NCI-H2029 treated with DMSO at 0.1 percent for 48 hours (cell line): ENCODE measurements at regions not wholly inside any gene's neighbourhood (a gene's known extent, or its start where the extent isn't known, plus 50 kb on each side); places are given as distances from the start of the nearest gene placed in this dataset.

Experiments used
- DNase-seq: peaks from one replicate; lab custom pipeline; 2025; lab: John Stamatoyannopoulos, UW

DNA sequence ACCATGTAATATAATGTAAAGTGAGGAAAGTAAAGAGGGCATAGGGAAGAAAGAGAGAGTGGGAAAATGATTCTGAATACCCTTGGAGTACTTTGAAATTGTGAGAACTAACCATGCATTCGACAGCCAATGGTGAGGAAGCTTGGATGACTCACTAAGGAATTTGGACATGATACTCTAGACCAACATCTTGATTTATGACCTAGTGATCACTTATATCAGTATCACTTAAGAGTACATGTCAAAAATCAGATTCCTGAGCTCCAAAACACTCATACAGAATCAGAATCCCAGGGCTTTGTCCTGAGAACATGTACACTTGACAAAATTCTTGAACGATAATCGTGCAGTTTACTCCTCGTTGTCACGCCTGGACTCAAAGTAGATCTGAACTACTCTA is 1899.8 kb upstream of the PIK3C3 start:
- no peak for DNase-seq

DNA sequence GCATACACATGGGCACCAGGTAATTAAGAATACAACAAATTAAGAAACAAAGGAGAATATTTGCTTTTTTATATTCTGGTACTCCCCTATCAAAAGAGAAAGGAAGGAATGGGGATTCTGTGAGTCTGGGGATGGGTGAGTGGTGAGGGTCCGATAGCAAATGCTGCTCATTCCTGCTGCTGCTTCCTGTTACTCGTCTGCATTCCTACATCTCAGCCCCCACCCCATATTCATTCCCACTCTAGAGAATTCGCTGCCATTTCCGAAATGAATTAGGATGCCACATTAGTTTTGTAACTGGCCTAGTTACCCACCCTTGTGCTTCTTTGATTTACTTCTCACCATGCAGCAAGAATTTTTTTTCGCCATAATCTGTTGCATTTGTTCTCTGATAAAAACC is 1905.3 kb upstream of the PIK3C3 start:
- DNase-seq = no peak

DNA sequence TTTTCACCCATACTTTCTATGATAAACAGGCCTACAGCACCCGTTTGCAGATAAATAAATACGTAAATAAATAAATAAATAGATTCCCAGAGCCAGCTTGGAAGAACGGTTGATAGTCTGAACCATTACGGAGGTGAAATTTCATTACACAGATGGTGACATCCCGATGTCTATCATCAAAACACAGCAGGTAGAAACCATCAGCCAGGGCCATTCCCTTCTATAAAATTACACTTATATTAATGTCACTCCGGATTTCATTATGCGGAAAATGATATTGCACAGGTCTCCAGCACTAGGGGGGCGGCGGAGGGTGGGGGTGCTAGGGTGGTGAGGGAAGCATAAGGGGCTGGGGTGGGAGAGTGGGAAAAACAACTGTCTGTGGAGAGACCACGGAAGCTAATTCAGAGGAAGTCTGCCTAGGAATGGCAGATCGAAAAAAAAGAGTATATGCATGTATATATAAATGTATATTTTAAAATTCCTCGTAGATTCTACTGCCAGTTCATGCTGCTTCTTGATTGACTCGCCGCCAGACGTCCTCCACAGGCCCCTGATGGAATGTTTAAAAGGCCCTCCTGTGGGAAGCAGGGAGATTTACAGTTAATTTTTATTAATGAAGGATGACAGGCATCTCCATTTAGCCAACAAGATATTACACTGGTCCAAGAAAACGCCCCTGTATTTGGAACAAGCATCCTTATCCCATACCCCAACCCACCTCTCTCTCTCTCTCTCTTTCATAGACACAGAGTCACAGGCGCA is 1906.0 kb upstream of the PIK3C3 start:
- no peak for DNase-seq

DNA sequence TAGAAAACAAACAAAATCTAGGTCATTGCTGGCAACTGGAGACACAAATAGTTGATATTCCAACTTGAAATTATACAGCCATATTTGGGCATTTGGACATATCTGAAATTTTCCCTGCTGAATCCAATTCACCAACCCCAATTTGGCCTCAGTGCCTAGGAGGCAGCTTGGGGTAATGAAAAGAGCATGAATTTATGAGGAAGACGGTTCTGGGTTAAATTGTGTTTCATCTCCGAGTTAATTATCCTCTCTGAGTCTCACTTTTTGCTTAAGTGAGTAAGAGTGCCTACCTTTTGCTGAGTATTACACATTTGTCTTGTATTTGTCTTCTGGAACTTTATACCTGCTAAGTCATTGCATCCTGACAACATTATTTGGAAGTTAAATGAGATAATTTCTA is 1906.8 kb upstream of the PIK3C3 start:
- DNase-seq = no peak

DNA sequence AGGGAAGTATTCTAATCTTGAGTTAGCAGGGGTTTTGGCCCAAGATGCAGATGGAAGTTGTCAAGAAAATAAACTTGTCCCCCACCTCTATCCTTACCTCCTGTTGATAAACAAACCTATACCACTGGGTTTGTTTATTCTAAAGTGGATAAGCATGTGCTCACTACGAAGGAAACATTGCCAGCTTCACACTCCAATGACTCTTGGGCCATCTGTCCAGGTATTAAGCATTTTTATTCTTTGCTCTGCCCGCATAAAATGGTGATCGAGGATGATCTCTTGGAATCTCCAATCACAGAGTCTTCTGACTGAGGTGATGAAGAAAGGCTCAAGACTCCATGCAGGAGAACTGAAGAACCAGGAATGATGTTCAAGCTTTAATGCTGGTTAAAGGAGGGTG is 1908.4 kb upstream of the PIK3C3 start:
- DNase-seq = no peak

DNA sequence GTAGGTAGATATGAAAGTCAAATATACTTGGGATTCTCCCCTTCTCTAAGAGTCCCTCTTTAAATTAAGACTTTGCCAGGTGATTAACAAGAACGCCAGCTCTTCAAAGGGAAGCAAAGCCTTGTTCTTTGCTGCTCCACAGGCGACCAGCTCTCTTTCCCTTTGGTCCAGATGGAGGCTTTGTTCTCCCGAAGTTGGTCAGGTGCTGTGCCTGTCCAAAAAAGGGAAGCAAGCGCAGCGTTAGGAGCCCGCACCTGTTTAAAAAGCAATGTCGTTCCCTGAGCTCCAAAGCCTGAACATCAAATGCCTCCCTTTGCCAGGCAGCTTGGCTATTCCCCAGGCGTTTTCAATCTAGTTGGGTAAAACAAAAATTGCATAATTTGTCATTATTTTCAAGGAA is 1913.1 kb upstream of the PIK3C3 start:
- DNase-seq = no peak

DNA sequence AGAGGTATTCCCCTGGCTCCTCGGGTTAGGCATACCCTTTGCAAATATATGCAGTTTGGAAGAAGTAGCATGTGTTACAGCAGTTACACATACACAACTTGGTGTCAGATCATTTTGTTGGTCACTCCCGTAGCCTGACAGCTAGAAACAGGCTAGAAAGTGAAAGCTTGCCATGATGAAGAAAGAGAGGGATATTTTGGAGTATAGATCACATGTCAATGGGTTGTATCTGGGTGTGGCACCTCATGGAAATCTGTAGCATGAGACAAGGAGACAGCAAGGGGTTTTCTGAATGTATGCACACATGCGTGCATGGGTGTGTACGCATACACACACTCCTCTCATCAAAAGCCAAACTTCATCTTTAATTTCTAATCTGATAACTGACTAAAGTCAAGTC is 1914.5 kb upstream of the PIK3C3 start:
- no peak for DNase-seq

DNA sequence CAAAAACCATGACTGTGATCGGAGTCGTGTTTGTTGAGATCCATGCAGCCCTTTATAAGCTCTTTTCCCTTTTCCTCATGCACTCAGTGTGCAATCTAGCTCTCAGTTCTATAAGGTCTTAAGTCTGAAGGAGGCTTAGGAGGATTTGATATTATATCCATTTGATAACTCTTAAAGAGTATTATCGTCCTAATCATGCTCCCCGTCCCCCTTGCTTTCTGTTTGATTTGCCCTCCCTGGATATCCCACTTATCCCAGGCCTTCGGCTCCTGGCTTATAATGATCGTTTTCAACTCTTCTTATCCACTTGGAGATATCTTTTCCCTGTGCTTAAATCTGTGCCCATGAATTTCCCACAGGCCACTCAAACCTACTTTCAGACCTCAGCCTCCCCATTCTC is 1917.7 kb upstream of the PIK3C3 start:
- DNase-seq = no peak

DNA sequence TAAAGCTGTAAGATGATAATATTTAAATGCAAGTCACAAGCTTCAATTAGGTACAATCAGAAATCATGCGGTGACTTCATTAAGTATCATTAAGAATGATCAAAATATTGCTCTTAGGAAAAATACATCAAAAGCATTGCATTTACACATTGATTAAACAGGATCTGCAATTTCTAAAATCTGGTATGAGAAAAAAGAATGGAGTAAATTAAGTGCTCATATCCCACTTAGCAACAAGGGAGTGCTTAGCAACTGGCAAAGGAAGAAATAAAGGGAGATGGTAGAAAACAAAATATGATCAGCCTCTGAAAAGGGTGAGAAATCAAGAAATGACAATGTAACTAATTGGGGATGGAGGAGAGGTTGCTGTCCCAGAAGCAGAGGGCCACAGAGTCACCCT is 1918.2 kb upstream of the PIK3C3 start:
- no peak for DNase-seq

DNA sequence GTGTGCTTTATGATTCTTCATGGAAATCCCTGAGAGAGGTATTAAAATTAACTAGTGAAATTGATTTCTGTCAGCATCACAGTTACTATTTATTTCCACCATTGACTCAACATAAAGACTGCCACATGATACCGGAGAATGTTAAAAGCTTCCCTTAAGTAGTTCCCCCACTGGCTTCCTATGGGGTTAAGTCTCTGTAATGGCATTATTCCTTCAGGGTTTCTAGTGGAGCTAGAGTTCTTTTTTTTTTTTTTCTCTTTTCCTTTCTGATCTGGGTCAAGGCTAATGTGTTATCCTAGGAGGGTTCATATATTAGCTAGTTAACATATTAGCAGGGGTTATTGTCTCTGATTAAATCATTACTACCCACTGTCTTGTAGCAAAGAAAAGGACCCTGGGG is 1919.1 kb upstream of the PIK3C3 start:
- no peak for DNase-seq

DNA sequence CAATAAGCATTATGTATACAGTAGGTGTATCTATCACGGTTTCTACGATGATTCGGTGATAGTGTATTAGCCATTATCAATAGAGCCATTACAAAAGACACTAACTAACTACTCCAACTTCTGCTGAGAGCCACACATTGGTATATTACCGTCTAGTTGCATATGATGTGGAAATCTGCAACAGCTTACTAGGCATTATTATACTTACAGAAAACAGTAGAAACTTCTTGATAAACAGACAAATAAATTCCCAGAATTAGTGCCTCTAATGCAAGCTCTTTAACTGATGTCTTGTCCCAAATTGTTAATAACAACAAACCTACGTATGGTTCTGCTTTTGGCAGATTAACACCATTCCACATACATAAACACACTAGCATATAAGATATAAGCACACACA is 1923.0 kb upstream of the PIK3C3 start:
- no peak for DNase-seq

DNA sequence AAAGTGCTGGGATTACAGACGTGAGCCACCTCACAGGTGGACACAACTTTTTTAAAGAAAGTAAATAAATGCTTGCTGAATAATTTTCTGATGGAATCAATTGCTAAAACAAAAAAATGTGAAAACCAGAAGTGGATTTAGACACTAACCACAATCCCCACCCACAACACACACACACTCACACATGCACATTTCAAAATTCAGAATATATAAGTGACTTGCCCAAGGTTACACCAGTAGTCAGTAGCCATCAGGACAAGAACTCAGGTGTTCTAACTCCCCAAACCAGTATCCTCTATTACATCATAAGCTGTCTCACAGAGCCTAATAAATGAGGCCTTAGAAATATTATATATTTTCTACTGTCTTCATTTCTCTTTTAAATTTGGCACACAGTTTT is 1923.6 kb upstream of the PIK3C3 start:
- no peak for DNase-seq

DNA sequence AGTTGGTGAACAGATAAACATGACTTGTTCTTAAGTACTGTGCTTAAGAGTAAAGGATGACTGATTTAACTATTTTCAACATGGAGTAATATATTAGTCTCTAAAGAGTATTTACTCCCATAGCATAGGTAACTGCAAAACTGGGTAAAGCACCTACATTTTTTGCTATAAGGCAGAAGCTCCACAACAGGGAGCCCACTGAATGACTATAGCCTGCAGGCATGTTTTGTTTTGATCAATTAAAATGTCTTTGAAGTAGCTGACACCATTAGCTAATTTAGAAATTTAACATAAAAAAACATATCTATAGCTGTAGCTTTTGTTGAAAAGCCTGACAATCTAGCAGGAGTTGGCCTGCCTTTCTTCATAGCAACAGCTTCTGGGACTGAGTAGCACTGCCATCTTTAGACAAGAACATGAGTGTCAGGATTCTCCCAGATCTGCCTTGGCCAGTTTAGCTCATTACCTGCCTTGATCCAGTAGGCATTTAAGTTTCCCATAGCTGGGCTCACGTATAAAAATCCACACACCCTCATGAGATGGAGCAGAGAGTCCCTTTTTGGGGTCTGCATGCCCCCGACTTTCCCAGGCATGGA is 1935.1 kb upstream of the PIK3C3 start:
- DNase-seq = no peak

DNA sequence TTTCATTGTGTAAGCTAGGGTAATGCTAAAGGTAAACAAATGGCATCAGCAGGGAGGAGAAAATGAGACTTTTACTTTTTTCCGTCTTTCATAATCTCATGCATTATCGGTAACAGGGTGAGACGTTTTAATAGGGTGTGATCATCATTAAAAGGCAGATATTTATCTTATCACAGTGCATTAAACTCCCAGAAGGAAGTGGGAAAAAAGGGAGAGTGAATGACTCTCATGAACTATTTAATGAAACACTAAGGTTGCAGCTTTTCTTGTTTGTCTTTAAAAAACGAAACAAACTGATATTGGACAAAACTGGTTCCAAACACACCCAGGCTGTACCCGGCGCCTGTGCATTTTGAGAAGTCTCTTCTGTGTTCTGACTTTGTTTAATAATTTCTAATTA is 1936.8 kb upstream of the PIK3C3 start:
- no peak for DNase-seq

DNA sequence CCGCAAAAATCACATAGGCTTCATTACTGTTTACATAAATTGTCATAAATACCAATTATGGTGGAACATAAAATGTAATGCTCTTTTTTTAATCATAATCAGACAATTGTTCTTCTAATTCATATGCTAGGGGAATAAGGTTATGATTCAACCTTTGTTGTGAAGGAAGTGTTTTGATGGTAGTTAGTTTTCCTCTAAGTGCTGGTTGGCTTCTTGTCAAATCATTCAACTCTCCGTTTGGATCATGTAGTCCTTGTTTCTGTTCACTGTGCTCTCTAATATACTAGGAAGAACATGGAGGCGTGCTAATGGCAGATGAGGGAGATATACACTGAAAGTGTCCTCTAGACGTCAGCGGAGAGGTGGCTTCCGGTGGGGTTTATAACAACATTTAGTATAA is 1938.0 kb upstream of the PIK3C3 start:
- DNase-seq = no peak

DNA sequence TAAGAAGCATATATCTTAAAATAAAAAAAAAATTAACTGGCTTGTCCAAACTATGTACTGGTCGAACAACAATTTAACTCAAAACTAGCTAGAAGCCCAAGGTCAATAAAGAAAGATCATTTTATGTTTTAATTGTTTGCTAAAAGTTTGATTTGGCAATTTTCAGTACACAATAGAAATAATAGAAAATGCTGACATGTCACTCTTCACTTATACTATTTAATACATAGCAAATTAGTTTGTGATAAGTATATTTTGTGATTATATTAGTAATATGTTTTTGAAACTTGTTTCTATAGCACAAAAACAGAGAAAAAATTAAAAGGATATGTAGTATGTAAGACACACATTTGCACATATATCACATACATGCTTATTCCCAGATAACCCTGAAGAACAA is 1938.6 kb upstream of the PIK3C3 start:
- no peak for DNase-seq

DNA sequence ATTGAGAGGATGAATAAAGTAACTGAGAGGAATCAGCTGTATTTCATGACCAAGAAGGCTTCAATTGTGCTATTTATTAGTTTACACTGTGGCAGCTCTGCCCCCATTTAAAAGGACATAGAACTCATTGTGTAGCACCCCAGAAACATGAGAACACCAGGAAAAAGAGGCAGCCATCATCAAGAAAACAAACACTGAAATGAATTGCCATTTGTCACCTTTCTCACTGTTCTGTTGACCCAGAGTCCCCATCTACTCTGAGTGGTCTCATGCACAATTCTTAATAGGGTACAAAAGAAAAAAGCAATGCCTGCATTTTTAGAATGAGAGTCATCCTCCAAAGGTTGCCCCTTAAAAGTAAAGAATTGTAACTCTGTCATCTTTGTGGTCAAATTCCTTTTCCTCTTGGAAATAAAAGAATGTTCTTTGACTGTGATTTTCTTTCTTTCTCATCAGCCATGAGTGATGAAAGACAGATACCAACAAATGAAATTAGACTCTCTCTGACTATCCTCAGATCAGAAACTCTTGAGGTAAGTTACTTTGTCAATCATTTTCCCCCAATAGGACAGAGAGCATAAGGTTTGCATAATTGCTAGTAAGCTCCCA is 1941.9 kb upstream of the PIK3C3 start:
- DNase-seq = no peak

DNA sequence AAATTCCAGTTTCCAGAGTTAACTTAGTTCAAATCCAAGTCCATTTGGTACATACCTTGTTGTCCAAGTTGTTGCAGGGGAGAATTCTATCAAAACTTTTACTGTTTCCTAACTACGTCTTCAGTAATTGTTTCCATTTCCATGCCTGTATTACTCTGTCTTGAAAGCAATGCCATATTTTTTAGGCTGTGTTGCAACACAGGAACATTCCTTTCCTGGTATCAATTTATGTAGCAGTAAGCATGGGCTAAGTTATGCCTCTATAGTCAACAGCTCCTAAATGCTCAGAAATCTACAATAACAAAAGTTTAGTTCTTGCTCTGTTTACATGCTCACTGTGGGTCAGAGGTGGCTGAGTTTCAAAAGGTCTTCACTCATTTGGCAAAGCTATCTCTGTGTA is 1943.8 kb upstream of the PIK3C3 start:
- DNase-seq = no peak

DNA sequence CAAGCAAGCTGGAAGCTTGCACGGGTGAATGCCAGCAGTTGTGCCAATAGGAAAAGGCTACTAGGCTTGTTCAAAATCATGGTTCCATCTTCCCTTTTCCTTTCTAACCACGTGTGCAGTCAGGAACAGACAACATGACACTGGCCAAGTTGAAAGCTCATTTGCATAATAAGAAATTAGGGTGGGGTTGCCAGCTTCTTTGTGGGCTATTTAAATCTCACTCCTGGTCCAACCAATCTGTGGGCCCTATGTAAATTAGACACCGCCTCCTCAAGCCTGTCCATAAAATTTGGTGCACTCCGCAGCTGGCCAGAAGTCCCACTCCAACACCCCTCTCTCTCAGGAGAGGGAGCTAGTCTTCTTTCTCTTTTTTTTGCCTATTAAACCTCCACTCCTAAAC is 1948.4 kb upstream of the PIK3C3 start:
- no peak for DNase-seq

DNA sequence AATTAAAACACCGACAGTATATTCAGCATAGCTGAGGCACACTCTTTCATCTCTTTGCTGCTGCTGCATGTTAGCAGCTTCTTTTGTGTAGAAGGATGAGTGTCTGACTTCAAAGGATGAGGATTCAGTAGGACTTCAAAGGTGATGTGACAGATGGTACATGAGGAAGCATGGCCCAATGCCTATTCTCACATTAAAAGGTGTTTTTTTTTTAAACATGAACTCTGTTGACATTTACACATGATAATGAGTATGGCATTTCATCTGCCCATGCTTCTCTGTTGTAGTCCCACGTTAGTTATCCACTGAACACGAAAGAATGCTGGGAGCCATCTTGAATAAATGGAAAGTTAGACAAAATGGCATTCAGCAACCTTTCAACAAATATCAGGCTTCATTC is 1950.8 kb upstream of the PIK3C3 start:
- DNase-seq = no peak

DNA sequence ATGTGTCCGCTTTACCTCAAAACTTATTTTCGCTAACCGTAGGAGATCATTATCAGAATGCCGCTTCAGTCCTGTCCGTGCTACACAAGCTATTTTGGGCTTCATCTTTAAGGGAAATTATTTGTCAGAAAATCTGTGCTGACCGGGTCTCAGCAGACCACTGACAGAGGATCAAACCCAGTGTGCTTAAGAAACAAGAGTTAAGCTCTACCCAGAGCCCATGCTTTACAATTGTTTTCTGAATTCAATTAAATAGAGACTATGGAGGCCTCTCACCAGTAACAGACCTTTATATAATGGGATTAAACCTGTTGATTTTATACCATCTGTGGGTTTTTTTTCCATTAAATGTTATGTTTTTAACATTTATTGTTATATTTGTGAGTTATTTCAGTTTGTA is 1956.7 kb upstream of the PIK3C3 start:
- DNase-seq = no peak

DNA sequence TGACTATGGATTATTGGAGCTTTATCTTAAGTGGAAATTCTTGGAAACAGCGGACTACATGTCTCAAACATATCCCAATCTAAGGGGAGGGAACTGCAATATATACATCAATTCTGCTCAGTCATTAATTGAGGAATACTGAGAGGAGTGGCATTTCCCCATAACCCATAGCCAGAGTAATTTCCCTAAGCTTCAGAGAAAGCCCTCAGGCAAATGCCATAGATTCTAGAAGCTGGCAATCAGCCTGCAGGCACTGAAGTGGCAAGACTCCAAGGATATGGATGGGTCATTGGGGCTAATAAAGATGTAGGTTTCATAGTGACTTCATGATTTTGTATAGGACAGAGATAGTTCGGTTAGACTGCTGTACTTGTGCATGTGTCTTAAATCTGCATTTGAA is 1960.5 kb upstream of the PIK3C3 start:
- no peak for DNase-seq

DNA sequence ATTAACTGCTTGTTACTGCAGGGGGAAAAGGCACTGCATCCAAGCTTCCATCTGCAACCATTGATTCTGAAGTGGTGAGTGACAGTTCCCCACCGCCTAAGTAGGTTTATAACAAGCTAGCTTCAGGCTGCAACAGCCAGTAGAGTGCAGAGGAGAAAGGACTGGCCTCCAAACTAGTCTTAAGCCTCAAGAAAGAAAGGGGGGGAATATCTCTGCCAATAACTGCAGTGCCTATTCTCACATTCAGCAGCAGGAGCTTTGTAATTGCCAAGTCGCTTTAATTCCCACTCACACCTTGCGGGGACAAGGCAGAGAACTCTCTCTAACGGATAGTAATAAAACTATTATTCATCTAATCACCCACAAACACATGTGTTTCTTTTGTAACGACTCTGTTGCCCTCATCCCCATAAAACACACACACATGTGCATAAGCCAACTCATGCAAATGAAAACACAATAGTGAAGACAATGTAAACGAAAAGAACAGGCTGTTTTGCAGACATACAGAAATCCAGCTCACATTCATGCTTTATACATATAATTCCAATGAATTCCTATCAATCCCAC is 1963.3 kb upstream of the PIK3C3 start:
- DNase-seq = no peak
